HG03097 (cell line): ENCODE measurements at regions not wholly inside any gene's neighbourhood (a gene's known extent, or its start where the extent isn't known, plus 50 kb on each side); places are given as distances from the start of the nearest gene placed in this dataset.

ENCODE experiments used
- ATAC-seq: cut with Tn5 transposase; IDR thresholded peaks from one replicate; pipeline ENCODE4 v1.9.1; 2021; ENCODE audit not compliant: unreplicated experiment, low FRiP score

DNA sequence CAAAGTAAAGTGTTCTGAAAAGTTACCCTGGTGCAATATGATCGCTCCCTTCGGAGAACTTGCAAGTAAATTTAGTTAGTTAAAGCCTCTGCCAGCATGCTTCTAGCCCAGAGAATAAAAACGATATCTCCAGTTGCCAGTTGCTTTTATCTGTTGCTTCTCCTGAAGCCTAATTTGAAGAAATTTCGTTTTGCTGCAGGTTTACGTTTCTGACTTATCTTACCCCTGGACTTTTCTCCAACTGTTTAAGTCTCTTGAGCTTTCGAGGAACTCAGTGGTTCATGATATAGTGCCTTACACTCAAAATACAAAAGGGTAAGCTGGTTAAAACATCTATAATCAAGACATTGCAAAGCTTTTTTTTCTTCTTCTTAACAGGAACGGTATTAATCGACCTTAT, 131.1 kb downstream of the FAM161A start:
- no peak for ATAC-seq

DNA sequence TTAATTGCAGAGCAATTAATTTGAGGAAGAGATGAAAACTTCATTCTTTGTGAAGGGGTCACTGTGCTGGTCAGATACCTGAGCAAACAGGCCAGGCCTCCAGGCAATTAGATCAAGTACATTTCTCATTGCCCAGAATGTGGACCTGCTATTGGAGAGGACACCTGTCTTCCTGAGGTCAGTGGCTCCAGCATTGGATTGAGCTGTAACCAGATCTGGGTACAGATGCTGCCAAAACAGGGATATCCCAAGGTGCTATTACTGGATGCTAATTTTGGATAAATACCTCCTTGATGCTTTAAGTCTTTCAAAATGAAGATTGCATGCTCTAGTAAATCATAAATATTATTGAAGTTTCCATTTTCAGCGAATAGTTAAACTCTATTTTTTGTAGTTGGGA, 131.5 kb downstream of the FAM161A start:
- ATAC-seq = no peak

DNA sequence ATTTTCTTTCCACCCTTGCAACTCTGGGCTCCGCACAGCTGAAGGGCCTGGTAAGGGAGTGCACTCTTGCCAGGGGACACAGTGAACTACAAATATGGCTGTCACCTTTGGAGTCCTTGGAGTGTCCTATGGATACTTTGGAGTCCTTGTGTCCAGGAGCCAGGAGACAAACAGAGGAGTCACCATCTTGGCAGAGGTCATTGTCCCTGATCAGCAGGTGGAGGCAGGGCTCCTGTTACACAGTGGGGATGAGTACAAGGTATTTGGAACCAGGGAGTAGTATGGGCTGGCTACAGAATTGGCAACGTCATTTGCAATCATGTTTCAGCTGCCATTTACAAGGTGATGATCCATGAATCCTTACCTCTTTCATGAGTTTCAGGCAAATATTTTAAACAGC, 132.5 kb downstream of the FAM161A start:
- ATAC-seq = no peak

DNA sequence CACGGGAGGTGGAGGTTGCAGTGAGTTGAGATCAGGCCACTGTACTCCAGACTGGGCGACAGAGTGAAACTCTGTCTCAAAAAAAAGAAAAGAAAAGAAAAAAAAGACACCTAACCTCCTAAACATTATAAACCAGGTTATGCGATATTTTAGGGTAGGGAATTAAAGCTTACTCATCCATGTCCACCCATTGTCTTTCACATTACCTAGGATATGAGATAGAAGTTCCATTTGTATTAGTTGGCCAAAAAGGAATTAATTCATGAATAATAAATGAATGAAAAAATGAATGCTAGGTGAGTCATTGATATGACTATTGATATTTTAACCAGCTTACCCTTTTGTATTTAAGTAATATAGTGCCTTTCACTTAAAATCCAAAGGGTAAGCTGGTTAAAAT, 132.9 kb downstream of the FAM161A start:
- ATAC-seq = no peak

DNA sequence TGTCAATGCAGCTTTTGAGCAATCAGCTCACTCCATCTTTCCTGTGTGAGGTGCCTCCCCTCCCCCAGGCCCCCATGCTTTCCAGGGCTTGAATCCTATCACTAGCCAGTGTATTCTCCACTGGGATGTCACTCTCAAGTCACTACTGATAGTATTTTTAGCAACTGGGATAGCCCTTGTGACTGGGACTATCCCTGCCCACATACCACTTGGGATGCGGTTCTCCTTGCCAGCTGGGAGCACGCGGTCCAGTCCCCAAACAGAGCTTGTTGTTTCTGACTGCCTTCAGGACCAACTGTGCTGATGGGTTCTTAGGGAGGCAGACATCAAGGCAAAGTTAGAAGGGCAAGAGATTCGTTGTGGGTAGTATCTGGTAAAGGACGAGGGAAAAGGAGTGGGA, 134.9 kb downstream of the FAM161A start:
- no peak for ATAC-seq

DNA sequence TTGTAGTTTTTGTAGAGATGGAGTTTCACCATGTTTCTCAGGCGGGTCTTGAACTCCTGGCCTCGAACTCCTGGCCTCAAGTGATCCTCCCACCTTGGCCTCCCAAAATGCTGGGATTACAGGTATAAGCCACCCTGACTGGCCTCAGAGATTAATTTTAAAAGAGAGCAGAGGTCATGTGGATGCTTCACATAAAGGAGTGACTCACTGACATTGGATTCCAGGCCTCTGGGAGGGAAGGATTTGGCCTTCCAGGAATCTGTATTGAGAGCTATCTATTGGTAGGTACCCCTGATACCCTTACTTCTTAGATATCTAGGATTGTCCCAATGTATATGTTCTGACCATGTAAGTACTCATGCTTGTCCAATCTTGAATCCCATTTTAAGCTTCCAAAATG, 138.4 kb downstream of the FAM161A start:
- ATAC-seq = no peak

DNA sequence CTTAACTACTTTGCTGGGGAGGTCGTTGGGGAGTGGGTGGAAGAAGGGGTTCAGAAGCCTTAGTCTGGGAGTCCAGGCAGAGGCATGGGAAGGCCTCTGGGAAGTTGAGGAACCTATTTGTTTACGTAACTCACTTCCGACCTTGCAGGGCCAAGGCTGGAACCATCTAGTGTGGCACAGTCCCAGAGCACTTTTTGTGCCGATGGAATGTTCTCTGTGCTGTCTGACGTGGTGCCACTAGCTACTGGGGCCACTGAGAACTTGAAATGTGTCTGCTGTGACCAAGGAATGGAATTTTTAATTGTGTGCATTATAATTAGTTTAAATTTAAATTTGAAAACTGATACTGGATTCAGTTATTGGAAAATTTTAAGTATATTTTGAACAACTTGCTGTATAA, 139.7 kb downstream of the FAM161A start:
- no peak for ATAC-seq

DNA sequence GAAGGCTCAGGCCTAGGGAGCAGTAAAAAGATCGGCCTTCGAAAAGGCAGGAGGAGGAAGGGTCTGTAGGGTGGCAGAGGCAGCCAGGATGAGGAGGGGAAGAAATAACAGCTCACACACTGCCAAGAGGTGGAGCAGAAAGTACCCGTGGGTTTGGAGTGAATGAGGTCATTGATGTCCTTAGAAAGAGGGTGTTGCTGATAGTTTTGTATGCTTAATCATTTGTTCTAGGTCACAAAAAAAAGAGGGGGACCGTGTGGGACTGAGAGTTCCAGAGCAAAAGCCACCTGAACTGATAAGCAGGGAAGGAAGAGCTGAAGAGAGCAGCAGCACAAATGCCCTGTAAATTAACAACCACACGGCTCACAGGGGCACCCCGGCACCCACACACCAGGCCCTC, 140.4 kb downstream of the FAM161A start:
- no peak for ATAC-seq

DNA sequence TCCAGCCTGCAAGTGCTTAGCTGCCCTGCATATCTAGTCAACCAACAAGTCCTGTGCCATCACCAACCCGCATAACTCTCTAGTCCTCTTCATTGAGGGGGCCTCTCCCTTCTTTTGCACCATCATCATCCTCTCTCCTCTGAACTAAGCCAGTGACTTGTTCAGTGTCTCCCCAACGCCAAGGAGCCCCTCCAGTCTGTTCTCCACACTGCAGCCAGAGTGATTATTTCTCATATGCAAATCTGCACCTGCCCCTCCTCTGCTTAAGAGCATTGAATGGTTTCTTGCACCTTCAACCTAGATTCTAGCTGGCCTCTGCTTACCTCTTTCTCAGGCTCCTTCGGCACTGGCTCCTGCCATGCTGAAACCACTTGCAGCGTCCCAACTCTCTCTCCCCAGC, 141.8 kb downstream of the FAM161A start:
- no peak for ATAC-seq

DNA sequence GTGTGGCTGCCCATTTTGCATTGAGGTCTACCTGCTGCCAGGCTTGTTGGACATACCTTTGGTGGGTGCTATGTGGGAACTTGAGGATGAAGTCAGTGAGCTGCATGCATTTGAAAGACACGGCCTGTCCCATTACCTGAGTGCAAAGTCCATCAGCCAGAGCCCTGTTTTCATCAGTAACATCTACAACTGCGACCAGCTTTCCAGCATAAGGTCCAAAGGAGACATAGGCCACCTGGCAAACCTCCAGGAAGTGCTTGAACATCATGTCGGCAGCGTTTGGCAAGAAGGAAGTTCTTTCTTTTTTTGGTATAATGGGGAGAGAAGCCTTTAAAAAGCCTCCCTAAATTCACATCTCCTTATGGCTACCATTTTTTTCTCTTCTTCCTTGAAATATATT, 143.1 kb downstream of the FAM161A start:
- ATAC-seq = no peak

DNA sequence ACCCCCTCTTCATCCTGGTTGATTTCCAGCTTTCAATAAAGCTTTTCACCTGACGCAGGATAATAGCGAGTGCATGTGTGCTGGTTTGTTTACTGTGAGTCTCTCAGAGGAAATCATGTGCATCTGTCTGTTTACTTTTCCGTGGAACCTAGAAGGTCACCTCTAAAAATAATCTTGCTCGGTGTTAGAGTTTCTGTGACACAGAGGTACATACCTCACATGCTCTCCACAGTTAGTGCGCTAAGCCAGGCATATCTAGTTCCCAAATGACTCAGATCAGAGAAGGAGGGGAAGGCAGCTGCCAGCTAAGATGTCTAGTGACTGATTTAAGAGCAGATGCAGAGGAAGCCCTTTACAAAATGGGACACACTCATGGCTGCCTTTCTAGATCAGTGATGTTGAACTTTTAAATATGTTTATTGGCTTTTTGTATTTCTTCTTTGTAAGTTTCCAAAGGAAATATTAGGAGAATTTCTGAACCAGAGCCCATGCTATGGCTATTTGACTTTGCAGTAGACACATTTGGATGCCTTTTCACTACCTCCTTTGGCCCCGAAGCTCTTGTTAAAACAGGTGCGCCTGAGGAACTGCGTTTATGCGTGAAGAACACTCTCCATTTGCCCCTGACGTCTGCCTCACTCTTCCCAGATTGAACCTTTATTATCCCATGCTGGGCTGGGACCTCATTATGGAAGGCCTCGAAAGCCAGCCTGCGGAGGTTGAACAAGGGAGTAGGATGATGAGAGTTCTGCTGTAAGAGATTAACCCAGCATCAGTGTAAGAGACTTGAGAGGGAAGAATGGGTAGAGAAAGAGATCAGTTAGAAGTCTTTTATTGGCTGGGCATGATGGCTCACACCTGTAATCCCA, 145.6 kb downstream of the FAM161A start:
- ATAC-seq = peak; percentile 98

DNA sequence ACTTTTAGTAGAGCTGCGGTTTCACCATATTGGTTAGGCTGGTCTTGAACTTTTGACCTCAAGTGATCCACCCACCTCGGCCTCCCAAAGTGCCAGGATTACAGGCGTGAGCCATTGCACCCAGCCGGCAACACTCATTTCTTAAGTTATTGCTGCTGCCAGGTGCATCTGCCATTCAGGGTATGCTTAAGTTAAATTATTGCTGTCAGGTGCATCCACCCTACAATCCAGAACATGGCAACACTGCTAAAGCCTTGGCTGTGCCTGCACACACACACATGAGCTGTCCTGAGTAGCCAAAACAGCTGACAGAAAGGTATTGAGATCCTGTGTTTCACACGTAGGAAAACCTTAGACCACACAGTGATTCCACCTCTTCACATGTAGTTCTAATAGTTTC, 148.2 kb downstream of the FAM161A start:
- no peak for ATAC-seq

DNA sequence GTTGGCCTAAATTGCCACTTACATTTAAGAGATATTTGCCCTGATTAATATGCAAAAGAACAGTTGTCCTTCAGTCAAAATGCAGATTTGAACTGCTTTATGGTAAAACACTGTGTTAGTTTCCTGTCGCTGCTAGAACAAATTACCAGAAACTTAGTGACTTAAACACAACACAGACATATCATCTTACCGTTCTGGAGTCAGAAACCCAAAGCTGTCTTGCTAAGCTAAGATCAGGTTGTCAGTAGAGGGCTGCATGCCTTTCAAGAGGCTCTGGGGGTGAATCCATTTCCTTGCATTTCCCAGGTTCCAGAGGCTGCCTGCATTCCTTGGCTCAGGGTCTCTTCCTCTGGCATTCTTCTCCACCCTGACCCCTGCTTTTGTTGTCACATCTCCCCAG, 149.5 kb downstream of the FAM161A start:
- no peak for ATAC-seq

DNA sequence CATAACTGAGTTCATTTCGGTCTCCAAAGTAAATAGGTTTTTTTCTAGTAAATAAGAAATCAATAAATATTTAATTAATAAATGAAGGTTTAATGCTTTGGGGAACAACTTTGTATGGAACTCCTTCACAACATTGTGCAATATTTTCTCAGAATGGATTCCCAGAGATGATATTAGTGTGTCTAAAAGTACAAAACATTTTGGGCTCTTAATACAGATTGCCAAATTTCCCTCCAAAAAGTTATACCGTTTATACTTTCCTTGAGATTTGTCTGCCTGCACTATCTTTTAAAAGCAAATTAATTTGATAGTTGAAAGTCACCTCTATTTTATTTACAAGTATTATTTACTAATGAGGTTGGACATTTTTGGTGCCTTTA, 151.8 kb downstream of the FAM161A start:
- no peak for ATAC-seq

DNA sequence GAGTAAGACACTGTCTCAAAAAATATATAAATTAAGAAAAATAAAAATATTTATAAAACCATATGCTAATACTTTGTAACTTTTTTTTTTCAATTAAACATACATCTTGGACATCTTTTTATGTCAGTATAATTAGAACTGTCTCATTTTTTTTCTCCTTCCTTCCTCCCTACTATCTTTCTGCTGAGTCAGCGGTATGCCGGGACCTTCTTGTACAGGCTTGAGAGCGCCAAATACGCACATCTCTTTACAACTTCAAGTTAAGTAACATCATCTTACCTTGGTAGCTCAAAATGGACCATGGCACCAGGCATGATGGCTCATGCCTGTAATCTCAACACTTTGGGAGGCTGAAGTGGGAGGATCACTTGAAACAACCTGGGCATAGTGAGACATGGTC, 153.4 kb downstream of the FAM161A start:
- no peak for ATAC-seq

DNA sequence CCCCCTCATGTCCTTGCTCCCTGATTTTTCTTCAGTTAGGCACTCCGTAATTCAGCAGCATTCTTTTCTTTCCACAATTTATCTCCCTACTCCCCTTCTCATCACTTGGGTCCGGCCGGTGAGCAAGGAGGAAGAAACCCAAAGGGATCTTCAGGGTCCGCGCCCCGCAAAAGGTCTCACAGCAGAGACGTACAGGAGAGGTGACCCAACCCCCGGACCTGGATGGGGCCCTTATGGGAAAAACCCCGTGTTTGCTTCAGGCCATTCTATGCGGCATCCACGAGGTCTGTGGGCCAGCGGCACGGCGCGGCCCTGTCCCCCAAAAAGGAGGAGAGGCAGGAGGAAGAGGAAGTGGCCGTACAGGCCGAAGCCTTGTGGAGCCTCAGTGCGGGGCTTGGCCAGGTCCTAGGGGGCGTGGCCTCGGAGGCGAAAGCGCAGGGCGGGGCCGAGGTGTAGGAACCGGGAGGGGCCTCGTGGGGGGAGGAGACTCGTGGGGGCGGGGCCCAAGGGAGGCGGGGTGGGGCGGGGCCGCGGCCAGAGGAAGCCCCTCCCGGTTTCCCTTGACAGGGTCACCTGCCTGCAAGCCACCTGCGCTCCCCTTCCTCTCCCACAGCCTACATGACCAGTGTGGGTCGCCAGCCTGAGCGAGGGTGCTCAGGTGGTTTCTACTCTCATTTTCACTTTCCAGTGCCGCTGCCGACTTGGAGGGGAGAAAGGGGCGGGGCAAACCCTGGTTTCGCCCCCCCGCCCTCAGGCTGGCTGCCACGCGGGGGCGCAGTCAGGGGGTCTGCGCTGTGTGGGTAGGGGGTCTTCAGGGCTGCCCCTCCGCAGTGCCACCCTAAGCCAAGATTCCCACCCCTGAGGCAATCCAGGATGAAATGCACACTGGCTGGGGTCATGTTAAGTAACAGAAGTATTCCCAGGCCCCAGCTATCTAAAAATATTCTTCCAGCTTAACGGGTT, 156.4 kb upstream of the XPO1 start:
- peak; percentile 91 for ATAC-seq

DNA sequence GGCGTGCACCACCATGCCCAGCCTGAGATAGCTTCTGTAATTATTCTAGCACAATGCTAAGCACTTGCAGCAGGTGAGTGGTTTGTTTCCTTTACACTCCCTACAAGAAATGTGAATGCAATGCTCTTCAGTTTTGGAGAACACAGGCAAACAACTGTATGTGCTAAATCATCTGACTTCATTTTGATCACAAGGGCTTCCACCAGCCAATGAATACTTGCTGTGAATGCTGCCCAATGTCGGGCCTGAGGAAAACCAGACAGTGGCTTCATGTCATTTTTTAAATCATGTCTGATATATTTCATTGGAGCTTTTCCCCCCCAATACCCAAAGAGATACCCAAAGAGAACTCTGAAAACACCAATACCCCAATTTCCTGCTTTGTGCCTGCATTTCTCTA, 155.6 kb upstream of the XPO1 start:
- ATAC-seq = no peak

DNA sequence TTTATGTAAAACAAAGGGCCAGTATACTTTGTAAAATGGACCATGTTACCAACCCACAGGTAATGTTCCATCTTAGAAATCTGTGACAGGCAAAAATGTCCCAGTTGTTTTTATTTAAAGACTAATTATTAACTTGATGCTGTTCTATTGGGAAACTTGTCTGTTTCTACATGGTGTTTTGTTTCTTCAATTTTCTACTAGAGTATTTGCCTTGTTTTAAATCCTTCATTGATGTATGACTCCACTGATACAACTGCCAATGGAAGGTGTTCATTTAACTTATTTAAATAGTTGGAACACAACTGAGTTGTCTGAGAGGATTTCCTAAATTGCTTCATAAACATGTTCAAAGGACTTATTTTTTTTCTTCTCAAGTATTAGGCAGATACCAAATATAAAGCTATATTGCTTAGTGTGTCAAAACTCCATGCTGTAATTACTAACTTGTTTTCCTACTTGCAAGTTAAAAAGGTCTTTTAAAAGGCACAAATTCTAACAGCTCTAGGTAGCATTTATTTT, 152.0 kb upstream of the XPO1 start:
- ATAC-seq = no peak

DNA sequence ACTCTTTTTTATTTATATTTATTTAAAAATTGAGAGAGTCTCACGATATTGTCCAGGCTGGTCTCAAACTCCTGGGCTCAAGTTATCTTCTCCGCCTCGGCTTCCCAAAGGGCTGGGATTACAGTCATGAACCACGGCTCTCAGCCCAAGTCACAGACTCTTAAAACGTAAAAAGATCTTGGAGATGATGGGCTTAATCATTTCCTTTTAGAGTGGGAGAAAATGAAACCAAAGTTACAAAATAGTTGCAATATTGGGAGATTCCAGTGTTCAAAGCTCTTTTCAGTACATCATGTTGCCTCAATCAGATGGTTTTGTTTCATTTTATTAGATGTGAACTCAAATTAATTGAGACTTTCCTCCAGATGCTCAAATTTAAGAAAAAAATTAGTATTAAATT, 151.4 kb upstream of the XPO1 start:
- ATAC-seq = no peak

DNA sequence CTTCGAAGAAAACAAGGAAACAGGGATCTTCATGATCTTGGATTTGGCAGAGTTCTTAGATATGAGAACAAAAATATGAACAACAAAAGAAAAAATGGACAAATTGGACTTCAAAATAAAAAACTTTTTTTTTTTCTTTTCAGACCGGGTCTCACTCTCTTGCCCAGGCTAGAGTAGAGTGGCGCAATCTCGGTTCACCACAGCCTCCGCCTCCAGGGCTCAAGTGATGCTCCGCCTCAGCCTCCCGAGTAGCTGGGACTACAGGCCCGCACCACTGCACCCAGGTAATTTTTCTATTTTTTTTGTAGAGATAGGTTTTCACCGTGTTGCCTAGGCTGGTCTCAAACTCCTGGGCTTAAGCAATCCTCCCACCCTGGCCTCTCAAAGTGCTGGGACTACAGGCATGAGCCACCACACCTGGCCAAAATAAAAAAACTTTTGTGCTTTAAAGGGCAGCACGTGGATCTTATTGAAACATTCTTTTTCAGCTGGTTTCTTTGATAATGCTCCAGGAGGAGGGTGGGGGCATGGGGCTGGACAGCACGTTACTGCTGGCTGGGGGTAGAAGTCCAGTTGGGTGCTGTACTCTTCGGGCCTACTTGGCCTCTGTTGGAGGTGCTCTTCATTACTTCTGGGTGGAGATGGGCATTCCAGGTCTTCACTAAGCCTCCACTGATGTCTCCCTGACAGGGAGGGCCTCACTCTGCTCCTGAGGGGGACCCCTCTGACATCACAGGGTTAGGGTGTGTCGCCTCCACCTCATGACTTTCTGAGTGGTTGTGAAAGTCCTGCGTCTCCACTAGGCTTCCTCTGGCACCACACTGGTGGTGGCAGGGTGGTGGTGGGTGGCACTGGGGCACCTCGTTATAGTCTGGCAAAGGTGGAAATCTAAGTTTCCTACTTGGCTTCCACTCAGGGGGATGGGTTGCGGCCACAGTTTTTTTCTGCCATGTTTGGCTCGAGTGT, 150.5 kb upstream of the XPO1 start:
- ATAC-seq = no peak
